WTC11 (cell line): ENCODE measurements at regions not wholly inside any gene's neighbourhood (a gene's known extent, or its start where the extent isn't known, plus 50 kb on each side); places are given as distances from the start of the nearest gene placed in this dataset.

Experiments
- ATAC-seq: fragments of 200-7000 bp; cut with Tn5 transposase; 2 replicates; pipeline ENCODE4 v1.10.0; 2021; ENCODE audit warnings: mild to moderate bottlenecking, moderate library complexity
- CTCF ChIA-PET: fragments of 300-600 bp; sonication (Branson Sonifier 250); formaldehyde crosslinking; loops from one replicate; lab custom pipeline; 2021; ENCODE audit warnings: antibody characterized with exemption; lab: Charles Lee
- POLR2A ChIA-PET: fragments of 350-600 bp; sonication (Branson Sonifier 250); formaldehyde crosslinking; loops from one replicate; lab custom pipeline; 2021; ENCODE audit warnings: antibody characterized with exemption; lab: Charles Lee
- DNase-seq: peaks from one replicate; pipeline ENCODE4 v3.0.0; 2021; ENCODE audit warnings: low spot score
- H3K27ac Mint-ChIP-seq: 2 replicates; pipeline ENCODE4 v1.8.0; 2021; ENCODE audit warnings: mixed read lengths
- H3K27me3 Mint-ChIP-seq: 2 replicates; pipeline ENCODE4 v1.8.0; 2021; ENCODE audit warnings: low read depth, mild to moderate bottlenecking, moderate library complexity, mixed read lengths
- H3K36me3 Mint-ChIP-seq: 2 replicates; pipeline ENCODE4 v1.8.0; 2021; ENCODE audit warnings: mixed read lengths
- H3K4me1 Mint-ChIP-seq: 2 replicates; pipeline ENCODE4 v1.8.0; 2022; ENCODE audit warnings: mixed read lengths
- H3K4me3 Mint-ChIP-seq: 2 replicates; pipeline ENCODE4 v1.8.0; 2021; ENCODE audit warnings: mild to moderate bottlenecking, moderate library complexity, mixed read lengths
- H3K9me3 Mint-ChIP-seq: 2 replicates; pipeline ENCODE4 v1.8.0; 2021; ENCODE audit warnings: mixed read lengths
- ATF1 ChIP-seq: sonication (generic); formaldehyde crosslinking; IDR thresholded peaks from 2 replicates; pipeline ENCODE4 v1.8.1; 2023; ENCODE audit warnings: mild to moderate bottlenecking, moderate library complexity, missing genetic modification reagents
- CBFB ChIP-seq: sonication (generic); formaldehyde crosslinking; IDR thresholded peaks from 2 replicates; pipeline ENCODE4 v1.8.1; 2022; ENCODE audit warnings: mild to moderate bottlenecking, low read depth, missing genetic modification reagents
- CREM ChIP-seq: sonication (generic); formaldehyde crosslinking; IDR thresholded peaks from 2 replicates; pipeline ENCODE4 v1.8.1; 2022; ENCODE audit warnings: mild to moderate bottlenecking, missing genetic modification reagents, moderate library complexity
- ELF4 ChIP-seq: sonication (generic); formaldehyde crosslinking; IDR thresholded peaks from 2 replicates; pipeline ENCODE4 v1.8.1; 2022; ENCODE audit warnings: low read depth, mild to moderate bottlenecking, moderate library complexity, missing genetic modification reagents
- ETV6 ChIP-seq: sonication (generic); formaldehyde crosslinking; IDR thresholded peaks from 2 replicates; pipeline ENCODE4 v1.8.1; 2022; ENCODE audit warnings: mild to moderate bottlenecking, missing genetic modification reagents
- GRHL2 ChIP-seq: fragments of 250-450 bp; sonication (Bioruptor Pico); IDR thresholded peaks from 2 replicates; pipeline ENCODE4 v1.8.0; 2022; ENCODE audit warnings: mild to moderate bottlenecking, moderate library complexity; ENCODE audit not compliant: insufficient replicate concordance, severe bottlenecking
- JAZF1 ChIP-seq: fragments of 250-450 bp; sonication (Bioruptor Pico); IDR thresholded peaks from 2 replicates; pipeline ENCODE4 v1.9.0; 2021; ENCODE audit warnings: moderate library complexity, mild to moderate bottlenecking, inconsistent platforms
- MYBL2 ChIP-seq: sonication (generic); formaldehyde crosslinking; IDR thresholded peaks from 2 replicates; pipeline ENCODE4 v1.8.1; 2023; ENCODE audit warnings: mild to moderate bottlenecking, moderate library complexity, missing genetic modification reagents
- NR2C2 ChIP-seq: sonication (generic); formaldehyde crosslinking; IDR thresholded peaks from 2 replicates; pipeline ENCODE4 v1.8.0; 2022; ENCODE audit warnings: mild to moderate bottlenecking, missing genetic modification reagents
- OVOL2 ChIP-seq: fragments of 250-450 bp; sonication (Bioruptor Pico); IDR thresholded peaks from 2 replicates; pipeline ENCODE4 v1.9.0; 2021; ENCODE audit warnings: mild to moderate bottlenecking, borderline replicate concordance
- SMAD4 ChIP-seq: sonication (generic); formaldehyde crosslinking; IDR thresholded peaks from 2 replicates; pipeline ENCODE4 v1.8.0; 2022; ENCODE audit warnings: mild to moderate bottlenecking, missing genetic modification reagents
- SOX15 ChIP-seq: fragments of 250-450 bp; sonication (Bioruptor Pico); IDR thresholded peaks from 2 replicates; pipeline ENCODE4 v1.9.0; 2021; ENCODE audit warnings: mild to moderate bottlenecking
- TP53 ChIP-seq: sonication (generic); formaldehyde crosslinking; IDR thresholded peaks from 2 replicates; pipeline ENCODE4 v1.8.1; 2023; ENCODE audit warnings: mild to moderate bottlenecking, missing genetic modification reagents
- ZNF138 ChIP-seq: sonication (generic); formaldehyde crosslinking; conservative IDR thresholded peaks from 2 replicates; pipeline ENCODE4 v1.8.1; 2022; ENCODE audit warnings: mild to moderate bottlenecking, moderate library complexity, missing genetic modification reagents
- ZNF263 ChIP-seq: sonication (generic); formaldehyde crosslinking; IDR thresholded peaks from 2 replicates; pipeline ENCODE4 v1.8.1; 2022; ENCODE audit warnings: low read depth, mild to moderate bottlenecking, moderate library complexity, missing genetic modification reagents
- ZNF423 ChIP-seq: fragments of 250-450 bp; sonication (Bioruptor Pico); IDR thresholded peaks from 2 replicates; pipeline ENCODE4 v2.1.2; 2022; ENCODE audit warnings: mild to moderate bottlenecking, moderate library complexity
- TF ChIP-seq, protein P1 (sequence below): sonication (generic); formaldehyde crosslinking; IDR thresholded peaks from 2 replicates; pipeline ENCODE4 v1.8.0; 2023; ENCODE audit warnings: missing genetic modification reagents
- TF ChIP-seq, protein P2 (sequence below): fragments of 200-600 bp; IDR thresholded peaks from 2 replicates; pipeline ENCODE4 v1.8.0; 2022; ENCODE audit warnings: antibody characterized with exemption
- TF ChIP-seq, protein P3 (sequence below): sonication (generic); formaldehyde crosslinking; IDR thresholded peaks from 2 replicates; pipeline ENCODE4 v1.8.1; 2023; ENCODE audit warnings: mild to moderate bottlenecking, missing genetic modification reagents, moderate library complexity
- TF ChIP-seq, protein P4 (sequence below): sonication (generic); formaldehyde crosslinking; IDR thresholded peaks from 2 replicates; pipeline ENCODE4 v1.8.0; 2022; ENCODE audit warnings: mild to moderate bottlenecking, missing genetic modification reagents
- TF ChIP-seq, protein P5 (sequence below): sonication (generic); formaldehyde crosslinking; IDR thresholded peaks from 2 replicates; pipeline ENCODE4 v1.8.1; 2023; ENCODE audit warnings: mild to moderate bottlenecking, missing genetic modification reagents, borderline replicate concordance
- TF ChIP-seq, protein P6 (sequence below): sonication (generic); formaldehyde crosslinking; IDR thresholded peaks from 2 replicates; pipeline ENCODE4 v1.8.0; 2022; ENCODE audit warnings: mild to moderate bottlenecking, missing genetic modification reagents
- TF ChIP-seq, protein P7 (sequence below): fragments of 250-450 bp; sonication (Bioruptor Pico); IDR thresholded peaks from 2 replicates; pipeline ENCODE4 v1.9.0; 2021; ENCODE audit warnings: mild to moderate bottlenecking
- TF ChIP-seq, protein P8 (sequence below): sonication (generic); formaldehyde crosslinking; IDR thresholded peaks from 2 replicates; pipeline ENCODE4 v1.8.1; 2022; ENCODE audit warnings: low read depth, missing genetic modification reagents, borderline replicate concordance

DNA sequence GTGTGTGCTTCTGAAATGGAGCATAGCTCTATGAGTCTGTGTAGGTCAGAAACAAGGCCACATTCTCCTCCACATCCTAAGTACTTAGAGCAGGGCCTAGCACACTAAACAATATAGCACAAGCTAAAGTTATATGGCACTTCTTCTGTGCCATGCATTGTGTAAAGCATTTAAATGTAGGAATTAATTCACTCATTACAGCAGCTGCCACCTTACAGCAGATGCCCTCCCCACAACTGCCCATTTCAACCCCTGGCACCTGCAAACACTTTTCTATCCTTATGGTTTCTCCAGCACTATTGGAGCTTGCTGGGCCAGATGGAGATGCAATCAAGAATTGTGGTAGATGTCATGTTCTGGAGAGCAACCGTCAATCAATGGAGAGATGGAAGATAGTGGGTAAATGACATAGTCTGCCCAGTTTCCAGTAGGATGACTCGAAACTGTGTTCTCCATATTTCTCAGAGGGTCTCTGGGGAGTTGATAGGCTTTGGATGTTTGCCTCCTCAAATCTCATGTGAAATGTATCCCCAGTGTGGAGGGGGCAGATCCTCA, 373.7 kb downstream of the DOK5 start:
- Mint-ChIP-seq H3K4me3 (no peak overlapping the region), H3K4me1 (no peaks in the 10 kb centered on the region), H3K27me3 (peaks cover 12% of the 10 kb centered on the region; the same call in 1 of the 2 replicates), H3K9me3 (peaks cover 96% of the 10 kb centered on the region), H3K36me3 (peaks cover 84% of the 10 kb centered on the region), H3K27ac (no peak overlapping the region)
- no peak for TF ChIP-seq CBFB
- no peak for TF ChIP-seq ETV6 (CRISPR knock-in tag)
- TF ChIP-seq SMAD4, result no peak
- TF ChIP-seq, protein P1, sequence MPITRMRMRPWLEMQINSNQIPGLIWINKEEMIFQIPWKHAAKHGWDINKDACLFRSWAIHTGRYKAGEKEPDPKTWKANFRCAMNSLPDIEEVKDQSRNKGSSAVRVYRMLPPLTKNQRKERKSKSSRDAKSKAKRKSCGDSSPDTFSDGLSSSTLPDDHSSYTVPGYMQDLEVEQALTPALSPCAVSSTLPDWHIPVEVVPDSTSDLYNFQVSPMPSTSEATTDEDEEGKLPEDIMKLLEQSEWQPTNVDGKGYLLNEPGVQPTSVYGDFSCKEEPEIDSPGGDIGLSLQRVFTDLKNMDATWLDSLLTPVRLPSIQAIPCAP (CRISPR knock-in tag), result no peak
- no peak for TF ChIP-seq ELF4 (CRISPR knock-in tag)
- TF ChIP-seq, protein P2, sequence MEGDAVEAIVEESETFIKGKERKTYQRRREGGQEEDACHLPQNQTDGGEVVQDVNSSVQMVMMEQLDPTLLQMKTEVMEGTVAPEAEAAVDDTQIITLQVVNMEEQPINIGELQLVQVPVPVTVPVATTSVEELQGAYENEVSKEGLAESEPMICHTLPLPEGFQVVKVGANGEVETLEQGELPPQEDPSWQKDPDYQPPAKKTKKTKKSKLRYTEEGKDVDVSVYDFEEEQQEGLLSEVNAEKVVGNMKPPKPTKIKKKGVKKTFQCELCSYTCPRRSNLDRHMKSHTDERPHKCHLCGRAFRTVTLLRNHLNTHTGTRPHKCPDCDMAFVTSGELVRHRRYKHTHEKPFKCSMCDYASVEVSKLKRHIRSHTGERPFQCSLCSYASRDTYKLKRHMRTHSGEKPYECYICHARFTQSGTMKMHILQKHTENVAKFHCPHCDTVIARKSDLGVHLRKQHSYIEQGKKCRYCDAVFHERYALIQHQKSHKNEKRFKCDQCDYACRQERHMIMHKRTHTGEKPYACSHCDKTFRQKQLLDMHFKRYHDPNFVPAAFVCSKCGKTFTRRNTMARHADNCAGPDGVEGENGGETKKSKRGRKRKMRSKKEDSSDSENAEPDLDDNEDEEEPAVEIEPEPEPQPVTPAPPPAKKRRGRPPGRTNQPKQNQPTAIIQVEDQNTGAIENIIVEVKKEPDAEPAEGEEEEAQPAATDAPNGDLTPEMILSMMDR, result no peak
- TF ChIP-seq, protein P3, sequence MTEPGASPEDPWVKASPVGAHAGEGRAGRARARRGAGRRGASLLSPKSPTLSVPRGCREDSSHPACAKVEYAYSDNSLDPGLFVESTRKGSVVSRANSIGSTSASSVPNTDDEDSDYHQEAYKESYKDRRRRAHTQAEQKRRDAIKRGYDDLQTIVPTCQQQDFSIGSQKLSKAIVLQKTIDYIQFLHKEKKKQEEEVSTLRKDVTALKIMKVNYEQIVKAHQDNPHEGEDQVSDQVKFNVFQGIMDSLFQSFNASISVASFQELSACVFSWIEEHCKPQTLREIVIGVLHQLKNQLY (CRISPR knock-in tag), result no peak
- TF ChIP-seq ZNF138 (CRISPR knock-in tag), result no peak
- no peak for TF ChIP-seq JAZF1 (CRISPR knock-in tag)
- no peak for TF ChIP-seq OVOL2 (CRISPR knock-in tag)
- no peak for TF ChIP-seq SOX15 (CRISPR knock-in tag)
- TF ChIP-seq, protein P4, sequence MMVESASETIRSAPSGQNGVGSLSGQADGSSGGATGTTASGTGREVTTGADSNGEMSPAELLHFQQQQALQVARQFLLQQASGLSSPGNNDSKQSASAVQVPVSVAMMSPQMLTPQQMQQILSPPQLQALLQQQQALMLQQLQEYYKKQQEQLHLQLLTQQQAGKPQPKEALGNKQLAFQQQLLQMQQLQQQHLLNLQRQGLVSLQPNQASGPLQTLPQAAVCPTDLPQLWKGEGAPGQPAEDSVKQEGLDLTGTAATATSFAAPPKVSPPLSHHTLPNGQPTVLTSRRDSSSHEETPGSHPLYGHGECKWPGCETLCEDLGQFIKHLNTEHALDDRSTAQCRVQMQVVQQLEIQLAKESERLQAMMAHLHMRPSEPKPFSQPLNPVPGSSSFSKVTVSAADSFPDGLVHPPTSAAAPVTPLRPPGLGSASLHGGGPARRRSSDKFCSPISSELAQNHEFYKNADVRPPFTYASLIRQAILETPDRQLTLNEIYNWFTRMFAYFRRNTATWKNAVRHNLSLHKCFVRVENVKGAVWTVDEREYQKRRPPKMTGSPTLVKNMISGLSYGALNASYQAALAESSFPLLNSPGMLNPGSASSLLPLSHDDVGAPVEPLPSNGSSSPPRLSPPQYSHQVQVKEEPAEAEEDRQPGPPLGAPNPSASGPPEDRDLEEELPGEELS, result no peak
- TF ChIP-seq, protein P5, sequence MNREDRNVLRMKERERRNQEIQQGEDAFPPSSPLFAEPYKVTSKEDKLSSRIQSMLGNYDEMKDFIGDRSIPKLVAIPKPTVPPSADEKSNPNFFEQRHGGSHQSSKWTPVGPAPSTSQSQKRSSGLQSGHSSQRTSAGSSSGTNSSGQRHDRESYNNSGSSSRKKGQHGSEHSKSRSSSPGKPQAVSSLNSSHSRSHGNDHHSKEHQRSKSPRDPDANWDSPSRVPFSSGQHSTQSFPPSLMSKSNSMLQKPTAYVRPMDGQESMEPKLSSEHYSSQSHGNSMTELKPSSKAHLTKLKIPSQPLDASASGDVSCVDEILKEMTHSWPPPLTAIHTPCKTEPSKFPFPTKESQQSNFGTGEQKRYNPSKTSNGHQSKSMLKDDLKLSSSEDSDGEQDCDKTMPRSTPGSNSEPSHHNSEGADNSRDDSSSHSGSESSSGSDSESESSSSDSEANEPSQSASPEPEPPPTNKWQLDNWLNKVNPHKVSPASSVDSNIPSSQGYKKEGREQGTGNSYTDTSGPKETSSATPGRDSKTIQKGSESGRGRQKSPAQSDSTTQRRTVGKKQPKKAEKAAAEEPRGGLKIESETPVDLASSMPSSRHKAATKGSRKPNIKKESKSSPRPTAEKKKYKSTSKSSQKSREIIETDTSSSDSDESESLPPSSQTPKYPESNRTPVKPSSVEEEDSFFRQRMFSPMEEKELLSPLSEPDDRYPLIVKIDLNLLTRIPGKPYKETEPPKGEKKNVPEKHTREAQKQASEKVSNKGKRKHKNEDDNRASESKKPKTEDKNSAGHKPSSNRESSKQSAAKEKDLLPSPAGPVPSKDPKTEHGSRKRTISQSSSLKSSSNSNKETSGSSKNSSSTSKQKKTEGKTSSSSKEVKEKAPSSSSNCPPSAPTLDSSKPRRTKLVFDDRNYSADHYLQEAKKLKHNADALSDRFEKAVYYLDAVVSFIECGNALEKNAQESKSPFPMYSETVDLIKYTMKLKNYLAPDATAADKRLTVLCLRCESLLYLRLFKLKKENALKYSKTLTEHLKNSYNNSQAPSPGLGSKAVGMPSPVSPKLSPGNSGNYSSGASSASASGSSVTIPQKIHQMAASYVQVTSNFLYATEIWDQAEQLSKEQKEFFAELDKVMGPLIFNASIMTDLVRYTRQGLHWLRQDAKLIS (CRISPR knock-in tag), result no peak
- no peak for TF ChIP-seq NR2C2 (CRISPR knock-in tag)
- no peak for TF ChIP-seq GRHL2 (CRISPR knock-in tag)
- TF ChIP-seq, all 79 proteins: peak for 0
- no peak for DNase-seq
- CTCF ChIA-PET, result no interaction called here
- POLR2A ChIA-PET, result no interaction called here
- ATAC-seq, result no peak

DNA sequence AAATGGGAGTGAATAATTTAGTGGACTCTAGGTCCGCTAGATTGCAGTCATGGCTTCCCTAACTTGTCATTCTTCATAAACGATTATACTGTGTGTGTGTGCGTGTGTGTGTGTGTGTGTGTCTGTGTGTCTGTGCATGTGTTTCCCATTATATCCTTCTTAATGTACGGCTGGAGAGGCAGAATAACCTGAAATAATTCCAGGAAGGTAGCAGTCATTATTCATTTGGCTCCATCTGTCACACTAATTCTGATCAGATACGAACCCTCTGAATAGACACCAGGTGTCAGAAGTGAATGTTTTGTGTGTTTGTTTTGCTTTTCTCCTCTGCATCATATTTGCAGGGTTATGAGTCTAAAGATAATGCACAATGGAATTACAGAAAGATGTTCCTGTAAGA, 372.9 kb downstream of the DOK5 start:
- H3K36me3 Mint-ChIP-seq, result peaks cover 83% of the 10 kb centered on the region
- H3K9me3 Mint-ChIP-seq, result peaks cover 96% of the 10 kb centered on the region
- CTCF ChIA-PET, result no interaction called here
- H3K27me3 Mint-ChIP-seq, result peaks cover 12% of the 10 kb centered on the region; the same call in 1 of the 2 replicates
- H3K4me1 Mint-ChIP-seq, result no peaks in the 10 kb centered on the region
- ATAC-seq, result no peak
- H3K4me3 Mint-ChIP-seq, result no peak overlapping the region
- H3K27ac Mint-ChIP-seq, result no peak overlapping the region
- no peak for DNase-seq
- POLR2A ChIA-PET, result no interaction called here
- TF ChIP-seq, protein P6, sequence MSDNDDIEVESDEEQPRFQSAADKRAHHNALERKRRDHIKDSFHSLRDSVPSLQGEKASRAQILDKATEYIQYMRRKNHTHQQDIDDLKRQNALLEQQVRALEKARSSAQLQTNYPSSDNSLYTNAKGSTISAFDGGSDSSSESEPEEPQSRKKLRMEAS (CRISPR knock-in tag), result no peak
- no peak for TF ChIP-seq TP53 (CRISPR knock-in tag)
- TF ChIP-seq, protein P7, sequence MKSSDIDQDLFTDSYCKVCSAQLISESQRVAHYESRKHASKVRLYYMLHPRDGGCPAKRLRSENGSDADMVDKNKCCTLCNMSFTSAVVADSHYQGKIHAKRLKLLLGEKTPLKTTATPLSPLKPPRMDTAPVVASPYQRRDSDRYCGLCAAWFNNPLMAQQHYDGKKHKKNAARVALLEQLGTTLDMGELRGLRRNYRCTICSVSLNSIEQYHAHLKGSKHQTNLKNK (CRISPR knock-in tag), result no peak
- no peak for TF ChIP-seq CREM (CRISPR knock-in tag)
- TF ChIP-seq SMAD4, result no peak
- TF ChIP-seq ZNF423 (CRISPR knock-in tag), result no peak
- TF ChIP-seq ZNF263, result no peak
- TF ChIP-seq ATF1, result no peak
- TF ChIP-seq, protein P8, sequence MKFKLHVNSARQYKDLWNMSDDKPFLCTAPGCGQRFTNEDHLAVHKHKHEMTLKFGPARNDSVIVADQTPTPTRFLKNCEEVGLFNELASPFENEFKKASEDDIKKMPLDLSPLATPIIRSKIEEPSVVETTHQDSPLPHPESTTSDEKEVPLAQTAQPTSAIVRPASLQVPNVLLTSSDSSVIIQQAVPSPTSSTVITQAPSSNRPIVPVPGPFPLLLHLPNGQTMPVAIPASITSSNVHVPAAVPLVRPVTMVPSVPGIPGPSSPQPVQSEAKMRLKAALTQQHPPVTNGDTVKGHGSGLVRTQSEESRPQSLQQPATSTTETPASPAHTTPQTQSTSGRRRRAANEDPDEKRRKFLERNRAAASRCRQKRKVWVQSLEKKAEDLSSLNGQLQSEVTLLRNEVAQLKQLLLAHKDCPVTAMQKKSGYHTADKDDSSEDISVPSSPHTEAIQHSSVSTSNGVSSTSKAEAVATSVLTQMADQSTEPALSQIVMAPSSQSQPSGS (CRISPR knock-in tag), result no peak
- TF ChIP-seq JAZF1 (CRISPR knock-in tag), result no peak
- no peak for TF ChIP-seq MYBL2 (CRISPR knock-in tag)
